Kidney epithelial cell (primary cell): ENCODE measurements at regions not wholly inside any gene's neighbourhood (a gene's known extent, or its start where the extent isn't known, plus 50 kb on each side); places are given as distances from the start of the nearest gene placed in this dataset.

Source experiments
- DNase-seq: peaks from one replicate; pipeline ENCODE4 v3.0.0-alpha.2; 2010; ENCODE audit warnings: low read depth
- H3K27me3 ChIP-seq: 2 replicates; pipeline ENCODE4 v1.6.0; 2011; ENCODE audit warnings: low read length; ENCODE audit not compliant: control insufficient read depth, insufficient read depth
- H3K36me3 ChIP-seq: 2 replicates; pipeline ENCODE4 v1.5.1; 2011; ENCODE audit warnings: low read length; ENCODE audit not compliant: control insufficient read depth, insufficient read depth
- H3K4me3 ChIP-seq: 2 replicates; pipeline ENCODE4 v1.5.1; 2011; ENCODE audit warnings: low read depth, mild to moderate bottlenecking, control low read depth, low read length
- CTCF ChIP-seq: IDR thresholded peaks from 2 replicates; pipeline ENCODE4 v1.5.1; 2011; ENCODE audit warnings: mild to moderate bottlenecking, moderate library complexity, low read length, control low read depth, inconsistent platforms; ENCODE audit not compliant: insufficient read depth, poor library complexity, severe bottlenecking

GRCh38 chr1:36560177-36560576, 77.5 kb upstream of the CSF3R start:
- no peaks in the 10 kb centered on the region for H3K27me3 ChIP-seq
- TF ChIP-seq CTCF, result no peak
- H3K36me3 ChIP-seq, result no peaks in the 10 kb centered on the region
- DNase-seq, result no peak
- H3K4me3 ChIP-seq, result no peak overlapping the region

GRCh38 chr1:36559061-36559460, 76.3 kb upstream of the CSF3R start:
- no peaks in the 10 kb centered on the region for H3K27me3 ChIP-seq
- no peak overlapping the region for H3K4me3 ChIP-seq
- no peaks in the 10 kb centered on the region for H3K36me3 ChIP-seq
- DNase-seq, result no peak
- TF ChIP-seq CTCF, result no peak

GRCh38 chr1:36557041-36558000, 74.6 kb upstream of the CSF3R start:
- Histone ChIP-seq H3K4me3 (no peak overlapping the region), H3K36me3 (no peaks in the 10 kb centered on the region), H3K27me3 (peaks cover 11% of the 10 kb centered on the region)
- TF ChIP-seq CTCF, result no peak
- DNase-seq, result no peak

- no peak for DNase-seq
- no peak for TF ChIP-seq CTCF
These were observed 72.3 kb upstream of the CSF3R start for GRCh38 chr1:36555041-36555440.

GRCh38 chr1:36554323-36554628, 71.6 kb upstream of the CSF3R start:
- no peaks in the 10 kb centered on the region for H3K36me3 ChIP-seq
- DNase-seq, result no peak
- no peak for TF ChIP-seq CTCF
- no peak overlapping the region for H3K4me3 ChIP-seq
- H3K27me3 ChIP-seq, result peaks cover 11% of the 10 kb centered on the region

More at GRCh38 chr1:36555041-36555440, 72.3 kb upstream of the CSF3R start:
- H3K4me3 ChIP-seq, result no peak overlapping the region
- peaks cover 11% of the 10 kb centered on the region for H3K27me3 ChIP-seq
- H3K36me3 ChIP-seq, result no peaks in the 10 kb centered on the region
